K562 (cell line): ENCODE measurements at regions not wholly inside any gene's neighbourhood (a gene's known extent, or its start where the extent isn't known, plus 50 kb on each side); places are given as distances from the start of the nearest gene placed in this dataset.

Experiments used
- HCFC1 ChIP-seq: IDR thresholded peaks from 2 replicates; pipeline ENCODE4 v1.6.1; 2012; ENCODE audit warnings: low read depth, low read length, improper control_type of control experiment
- NKRF ChIP-seq: fragments of 450-650 bp; IDR thresholded peaks from 2 replicates; pipeline ENCODE4 v1.6.1; 2016; ENCODE audit warnings: borderline replicate concordance
- ZNF280B ChIP-seq: fragments of 250-450 bp; sonication (Bioruptor Pico); IDR thresholded peaks from 2 replicates; pipeline ENCODE4 v1.5.1; 2021; ENCODE audit warnings: mild to moderate bottlenecking

GRCh38 chr13:58056426-58056825 lies 424.9 kb downstream of the PCDH17 start:
- TF ChIP-seq HCFC1 (no peak), ZNF280B (no peak), NKRF (no peak)
